PC-3 (cell line): ENCODE measurements at regions not wholly inside any gene's neighbourhood (a gene's known extent, or its start where the extent isn't known, plus 50 kb on each side); places are given as distances from the start of the nearest gene placed in this dataset.

Source experiments
- ATAC-seq: fragments of 200-7000 bp; cut with Tn5 transposase; 2 replicates; pipeline ENCODE4 v1.9.1; 2020; ENCODE audit warnings: mild to moderate bottlenecking, moderate library complexity
- BruUV-seq: library from RNA; stranded (reverse); fragments of 400-500 nt; replicated peaks from 2 replicates; lab custom pipeline; 2021; lab: Mats Ljungman, UMichigan
- CTCF ChIA-PET: fragments of 300-600 bp; sonication (Branson Sonifier 250); formaldehyde crosslinking; loops from one replicate; lab custom pipeline; 2022; ENCODE audit warnings: antibody characterized with exemption; lab: Charles Lee
- POLR2A ChIA-PET: fragments of 300-600 bp; sonication (Branson Sonifier 250); formaldehyde crosslinking; loops from one replicate; lab custom pipeline; 2022; ENCODE audit warnings: antibody characterized with exemption; ENCODE audit not compliant: unreplicated experiment; lab: Charles Lee
- DNase-seq: peaks from one replicate; pipeline ENCODE4 v3.0.0-alpha.2; 2015
- H2AFZ ChIP-seq: fragments of 300-600 bp; sonication (generic); 2 replicates; pipeline ENCODE4 v1.6.0; 2016; ENCODE audit warnings: antibody characterized with exemption, low read length
- H3F3A ChIP-seq: fragments of 300-600 bp; sonication (generic); one replicate; pipeline ENCODE4 v1.6.0; 2017; ENCODE audit warnings: antibody characterized with exemption, low read length, control low read depth, mild to moderate bottlenecking; ENCODE audit not compliant: unreplicated experiment
- H3K27ac ChIP-seq: fragments of 300-600 bp; sonication (generic); 2 replicates; pipeline ENCODE4 v1.5.1; 2016; ENCODE audit warnings: mild to moderate bottlenecking, low read length
- H3K27me3 ChIP-seq: fragments of 300-600 bp; sonication (generic); 2 replicates; pipeline ENCODE4 v1.6.1; 2016; ENCODE audit warnings: low read length, mixed read lengths
- H3K36me3 ChIP-seq: fragments of 300-600 bp; sonication (generic); 2 replicates; pipeline ENCODE4 v1.6.1; 2016; ENCODE audit warnings: low read depth, mixed run types, low read length, mixed read lengths
- H3K4me1 ChIP-seq: fragments of 300-600 bp; sonication (generic); 2 replicates; pipeline ENCODE4 v1.5.1; 2016; ENCODE audit warnings: low read length; ENCODE audit not compliant: insufficient read depth
- H3K4me2 ChIP-seq: fragments of 300-600 bp; sonication (generic); 2 replicates; pipeline ENCODE4 v1.6.0; 2016; ENCODE audit warnings: low read length
- H3K4me3 ChIP-seq: fragments of 300-600 bp; sonication (generic); 2 replicates; pipeline ENCODE4 v1.5.1; 2016; ENCODE audit warnings: mild to moderate bottlenecking, low read length, mixed read lengths
- H3K79me2 ChIP-seq: fragments of 300-600 bp; sonication (generic); 2 replicates; pipeline ENCODE4 v1.6.1; 2017; ENCODE audit warnings: low read length, mixed read lengths
- H3K9ac ChIP-seq: fragments of 300-600 bp; sonication (generic); 2 replicates; pipeline ENCODE4 v1.6.0; 2016; ENCODE audit warnings: mild to moderate bottlenecking, low read length
- H3K9me2 ChIP-seq: fragments of 300-600 bp; sonication (generic); replicated peaks from 2 replicates; pipeline ENCODE4 v1.6.1; 2016; ENCODE audit warnings: mixed run types, low read length, mixed read lengths
- H3K9me3 ChIP-seq: fragments of 300-600 bp; sonication (generic); 2 replicates; pipeline ENCODE4 v1.6.1; 2016; ENCODE audit warnings: low read length, mixed read lengths
- H4K20me1 ChIP-seq: fragments of 300-600 bp; sonication (generic); 2 replicates; pipeline ENCODE4 v1.6.1; 2016; ENCODE audit warnings: low read length, mixed read lengths
- CTCF ChIP-seq: fragments of 300-600 bp; sonication (generic); conservative IDR thresholded peaks from 2 replicates; pipeline ENCODE4 v1.5.1; 2017; ENCODE audit warnings: antibody characterized with exemption, low read depth, mild to moderate bottlenecking, low read length
- EZH2 ChIP-seq: fragments of 300-600 bp; sonication (generic); IDR thresholded peaks from one replicate; pipeline ENCODE4 v1.6.1; 2017; ENCODE audit warnings: antibody characterized with exemption, mild to moderate bottlenecking, low read length; ENCODE audit not compliant: unreplicated experiment
- EZH2phosphoT487 ChIP-seq: fragments of 300-600 bp; sonication (generic); IDR thresholded peaks from 2 replicates; pipeline ENCODE4 v1.6.1; 2018; ENCODE audit warnings: mild to moderate bottlenecking, antibody characterized with exemption, low read length, borderline replicate concordance
- intact Hi-C: fragments of 100-400 bp; cut with micrococcal nuclease; formaldehyde crosslinking; loops from 2 replicates; pipeline ENCODE4 v1.9.0; 2023

GRCh38 chr5:6827526-6828219, 114.4 kb downstream of the TENT4A start:
- Histone ChIP-seq H3K36me3 (no peaks in the 10 kb centered on the region), H3K9me3 (no peaks in the 10 kb centered on the region), H3K27me3 (peaks cover 62% of the 10 kb centered on the region), H3F3A (no peaks in the 10 kb centered on the region), H3K27ac (no peak overlapping the region), H3K9ac (no peak overlapping the region), H3K4me2 (no peak overlapping the region), H3K4me3 (no peak overlapping the region), H3K79me2 (no peaks in the 10 kb centered on the region), H4K20me1 (no peaks in the 10 kb centered on the region), H3K9me2 (no peaks in the 10 kb centered on the region), H3K4me1 (no peaks in the 10 kb centered on the region), H2AFZ (no peak overlapping the region)
- intact Hi-C loops, result no loop called here
- no TSS peak for BruUV-seq
- ATAC-seq, result no peak
- CTCF ChIA-PET, result no interaction called here
- TF ChIP-seq CTCF (no peak), EZH2 (no peak), EZH2phosphoT487 (no peak)
- no peak for DNase-seq
- POLR2A ChIA-PET, result no interaction called here

- Histone ChIP-seq H4K20me1 (no peaks in the 10 kb centered on the region), H3K9me3 (no peaks in the 10 kb centered on the region), H3K4me1 (no peaks in the 10 kb centered on the region), H3K27me3 (peaks cover 46% of the 10 kb centered on the region), H3K79me2 (no peaks in the 10 kb centered on the region), H3K9me2 (no peaks in the 10 kb centered on the region), H3K4me3 (no peak overlapping the region), H3K9ac (no peak overlapping the region), H3K27ac (no peak overlapping the region), H3F3A (no peaks in the 10 kb centered on the region), H3K36me3 (no peaks in the 10 kb centered on the region), H3K4me2 (no peak overlapping the region), H2AFZ (no peak overlapping the region)
- no TSS peak for BruUV-seq
- TF ChIP-seq EZH2phosphoT487 (no peak), EZH2 (no peak), CTCF (no peak)
- POLR2A ChIA-PET, result no interaction called here
- CTCF ChIA-PET, result no interaction called here
- intact Hi-C loops, result no loop called here
- ATAC-seq (no peak), DNase-seq (no peak)
Observed at GRCh38 chr5:6829150-6829784, 116.0 kb downstream of the TENT4A start.

GRCh38 chr5:6830643-6831239, 117.5 kb downstream of the TENT4A start:
- no peak overlapping the region for H2AFZ ChIP-seq
- no peak overlapping the region for H3K9ac ChIP-seq
- intact Hi-C loops, result no loop called here
- H3K9me2 ChIP-seq, result no peaks in the 10 kb centered on the region
- H4K20me1 ChIP-seq, result no peaks in the 10 kb centered on the region
- no TSS peak for BruUV-seq
- H3K4me2 ChIP-seq, result no peak overlapping the region
- no peak for TF ChIP-seq EZH2phosphoT487
- no peak for TF ChIP-seq EZH2
- no peak for TF ChIP-seq CTCF
- no peak overlapping the region for H3K27ac ChIP-seq
- no peaks in the 10 kb centered on the region for H3F3A ChIP-seq
- H3K79me2 ChIP-seq, result no peaks in the 10 kb centered on the region
- POLR2A ChIA-PET, result no interaction called here
- no peaks in the 10 kb centered on the region for H3K36me3 ChIP-seq
- CTCF ChIA-PET, result no interaction called here
- H3K27me3 ChIP-seq, result peaks cover 34% of the 10 kb centered on the region
- H3K9me3 ChIP-seq, result no peaks in the 10 kb centered on the region
- DNase-seq, result no peak
- ATAC-seq, result no peak
- no peaks in the 10 kb centered on the region for H3K4me1 ChIP-seq
- no peak overlapping the region for H3K4me3 ChIP-seq
